GM18868 (cell line): ENCODE measurements at regions not wholly inside any gene's neighbourhood (a gene's known extent, or its start where the extent isn't known, plus 50 kb on each side); places are given as distances from the start of the nearest gene placed in this dataset.

Experiments
- ATAC-seq: cut with Tn5 transposase; IDR thresholded peaks from one replicate; pipeline ENCODE4 v1.9.1; 2021; ENCODE audit warnings: mild to moderate bottlenecking, moderate library complexity; ENCODE audit not compliant: unreplicated experiment

GRCh38 chr10:106213493-106213892 lies 951.0 kb downstream of the SORCS1 start:
- no peak for ATAC-seq

GRCh38 chr10:106198275-106198674 lies 966.2 kb downstream of the SORCS1 start:
- ATAC-seq = no peak

- peak; percentile 90 for ATAC-seq
These were observed 975.2 kb downstream of the SORCS1 start for GRCh38 chr10:106189292-106189691.

GRCh38 chr10:106185951-106186350 lies 978.6 kb downstream of the SORCS1 start:
- ATAC-seq = no peak

GRCh38 chr10:106183041-106183440 lies 981.5 kb downstream of the SORCS1 start:
- ATAC-seq = no peak

GRCh38 chr10:106182542-106182941 lies 982.0 kb downstream of the SORCS1 start:
- ATAC-seq = no peak

- ATAC-seq = no peak
These were observed 983.0 kb downstream of the SORCS1 start for GRCh38 chr10:106181501-106181900.

GRCh38 chr10:106179430-106179829 lies 985.1 kb downstream of the SORCS1 start:
- ATAC-seq = no peak

GRCh38 chr10:106175760-106176377 lies 988.6 kb downstream of the SORCS1 start:
- ATAC-seq = no peak

- ATAC-seq = no peak
These were observed 990.7 kb downstream of the SORCS1 start for GRCh38 chr10:106173838-106174237.

GRCh38 chr10:106169241-106169640 lies 995.3 kb downstream of the SORCS1 start:
- ATAC-seq = no peak

GRCh38 chr10:106167946-106168345 lies 996.6 kb downstream of the SORCS1 start:
- ATAC-seq = no peak

GRCh38 chr10:106158241-106158640 lies 1006.3 kb downstream of the SORCS1 start:
- no peak for ATAC-seq

GRCh38 chr10:106147021-106147420 lies 1017.5 kb downstream of the SORCS1 start:
- no peak for ATAC-seq

- no peak for ATAC-seq
These were observed 1024.6 kb downstream of the SORCS1 start for GRCh38 chr10:106139915-106140314.

GRCh38 chr10:106136175-106136574 lies 1028.3 kb downstream of the SORCS1 start:
- no peak for ATAC-seq

GRCh38 chr10:106134326-106135000 lies 1030.0 kb downstream of the SORCS1 start:
- ATAC-seq = no peak

- no peak for ATAC-seq
These were observed 1031.1 kb downstream of the SORCS1 start for GRCh38 chr10:106133451-106133850.

GRCh38 chr10:106132956-106133355 lies 1031.5 kb downstream of the SORCS1 start:
- ATAC-seq = no peak

- no peak for ATAC-seq
These were observed 1049.8 kb downstream of the SORCS1 start for GRCh38 chr10:106114656-106115186.

GRCh38 chr10:106111246-106111645 lies 1053.3 kb downstream of the SORCS1 start:
- no peak for ATAC-seq

- no peak for ATAC-seq
These were observed 1056.8 kb downstream of the SORCS1 start for GRCh38 chr10:106107706-106108105.
